ENCODE measurements at regions not wholly inside any gene's neighbourhood (a gene's known extent, or its start where the extent isn't known, plus 50 kb on each side); places are given as distances from the start of the nearest gene placed in this dataset.

GRCh38 chr6:139654888-139655782 is 280.7 kb upstream of the CITED2 start:
- no peak overlapping the region for H3K27ac Mint-ChIP-seq

GRCh38 chr6:139654309-139654708 is 279.9 kb upstream of the CITED2 start:
- Mint-ChIP-seq H3K27ac (no peak overlapping the region), H3K4me3 (no peak overlapping the region), H3K27me3 (peaks cover 5% of the 10 kb centered on the region), H3K4me1 (ENCODE audit: low read depth) (no peaks in the 10 kb centered on the region), H3K36me3 (no peaks in the 10 kb centered on the region), H3K9me3 (no peaks in the 10 kb centered on the region)
- intact Hi-C loops (cut with micrococcal nuclease): no loop called here
- ChIA-PET CTCF (no interaction called here), POLR2A (no interaction called here)
- no peak for DNase-seq

More at GRCh38 chr6:139654888-139655782, 280.7 kb upstream of the CITED2 start:
- ChIA-PET CTCF (no interaction called here), POLR2A (no interaction called here)
- no peaks in the 10 kb centered on the region for H3K36me3 Mint-ChIP-seq
- H3K27me3 Mint-ChIP-seq: no peaks in the 10 kb centered on the region
- H3K9me3 Mint-ChIP-seq: no peaks in the 10 kb centered on the region
- intact Hi-C loops (cut with micrococcal nuclease): no loop called here
- no peak for DNase-seq
- H3K4me1 Mint-ChIP-seq (ENCODE audit: low read depth): no peaks in the 10 kb centered on the region
- H3K4me3 Mint-ChIP-seq: no peak overlapping the region

GRCh38 chr6:139653111-139653510 is 278.7 kb upstream of the CITED2 start:
- POLR2A ChIA-PET: no interaction called here
- H3K27ac Mint-ChIP-seq: no peak overlapping the region

GRCh38 chr6:139650941-139651340 is 276.5 kb upstream of the CITED2 start:
- CTCF ChIA-PET: no interaction called here
- intact Hi-C loops (cut with micrococcal nuclease): no loop called here
- no peaks in the 10 kb centered on the region for H3K36me3 Mint-ChIP-seq
- peaks cover 5% of the 10 kb centered on the region for H3K27me3 Mint-ChIP-seq
- DNase-seq: no peak
- no peak overlapping the region for H3K4me3 Mint-ChIP-seq
- H3K9me3 Mint-ChIP-seq: no peaks in the 10 kb centered on the region
- H3K4me1 Mint-ChIP-seq (ENCODE audit: low read depth): no peaks in the 10 kb centered on the region
- POLR2A ChIA-PET: no interaction called here
- no peak overlapping the region for H3K27ac Mint-ChIP-seq

More at GRCh38 chr6:139653111-139653510, 278.7 kb upstream of the CITED2 start:
- Mint-ChIP-seq H3K27me3 (peaks cover 5% of the 10 kb centered on the region), H3K9me3 (no peaks in the 10 kb centered on the region), H3K4me3 (no peak overlapping the region), H3K4me1 (ENCODE audit: low read depth) (no peaks in the 10 kb centered on the region), H3K36me3 (no peaks in the 10 kb centered on the region)
- DNase-seq: no peak
- intact Hi-C loops (cut with micrococcal nuclease): no loop called here
- CTCF ChIA-PET: no interaction called here

- Mint-ChIP-seq H3K4me3 (no peak overlapping the region), H3K27ac (no peak overlapping the region), H3K36me3 (no peaks in the 10 kb centered on the region), H3K4me1 (ENCODE audit: low read depth) (no peaks in the 10 kb centered on the region), H3K9me3 (no peaks in the 10 kb centered on the region), H3K27me3 (peaks cover 5% of the 10 kb centered on the region)
- DNase-seq: no peak
- intact Hi-C loops (cut with micrococcal nuclease): no loop called here
- ChIA-PET POLR2A (no interaction called here), CTCF (no interaction called here)
Measured at GRCh38 chr6:139649732-139650131, 275.3 kb upstream of the CITED2 start.

- Mint-ChIP-seq H3K4me1 (ENCODE audit: low read depth) (no peaks in the 10 kb centered on the region), H3K27me3 (peaks cover 6% of the 10 kb centered on the region), H3K27ac (no peak overlapping the region), H3K36me3 (no peaks in the 10 kb centered on the region), H3K9me3 (no peaks in the 10 kb centered on the region), H3K4me3 (no peak overlapping the region)
- intact Hi-C loops (cut with micrococcal nuclease): no loop called here
- ChIA-PET POLR2A (no interaction called here), CTCF (no interaction called here)
- DNase-seq: no peak
Measured at GRCh38 chr6:139649128-139649527, 274.7 kb upstream of the CITED2 start.

GRCh38 chr6:139648430-139649000 is 274.1 kb upstream of the CITED2 start:
- H3K27me3 Mint-ChIP-seq: peaks cover 8% of the 10 kb centered on the region
- POLR2A ChIA-PET: no interaction called here
- no peak overlapping the region for H3K4me3 Mint-ChIP-seq
- CTCF ChIA-PET: no interaction called here
- intact Hi-C loops (cut with micrococcal nuclease): no loop called here
- no peak overlapping the region for H3K27ac Mint-ChIP-seq
- no peak for DNase-seq
- no peaks in the 10 kb centered on the region for H3K4me1 Mint-ChIP-seq (ENCODE audit: low read depth)
- no peaks in the 10 kb centered on the region for H3K9me3 Mint-ChIP-seq
- H3K36me3 Mint-ChIP-seq: no peaks in the 10 kb centered on the region

GRCh38 chr6:139647841-139648240 is 273.4 kb upstream of the CITED2 start:
- intact Hi-C loops (cut with micrococcal nuclease): no loop called here
- ChIA-PET CTCF (no interaction called here), POLR2A (no interaction called here)
- Mint-ChIP-seq H3K27me3 (peaks cover 8% of the 10 kb centered on the region), H3K36me3 (no peaks in the 10 kb centered on the region), H3K27ac (no peak overlapping the region), H3K4me1 (ENCODE audit: low read depth) (no peaks in the 10 kb centered on the region), H3K4me3 (no peak overlapping the region), H3K9me3 (no peaks in the 10 kb centered on the region)
- no peak for DNase-seq

- Mint-ChIP-seq H3K9me3 (no peaks in the 10 kb centered on the region), H3K4me1 (ENCODE audit: low read depth) (no peaks in the 10 kb centered on the region), H3K36me3 (no peaks in the 10 kb centered on the region), H3K27me3 (peaks cover 8% of the 10 kb centered on the region), H3K4me3 (no peak overlapping the region), H3K27ac (no peak overlapping the region)
- POLR2A ChIA-PET: no interaction called here
- intact Hi-C loops (cut with micrococcal nuclease): no loop called here
- CTCF ChIA-PET: no interaction called here
- no peak for DNase-seq
Measured at GRCh38 chr6:139647016-139647415, 272.6 kb upstream of the CITED2 start.

GRCh38 chr6:139644821-139645220 is 270.4 kb upstream of the CITED2 start:
- Mint-ChIP-seq H3K27me3 (peaks cover 8% of the 10 kb centered on the region), H3K4me1 (ENCODE audit: low read depth) (peaks cover 4% of the 10 kb centered on the region), H3K9me3 (no peaks in the 10 kb centered on the region), H3K4me3 (no peak overlapping the region), H3K36me3 (no peaks in the 10 kb centered on the region), H3K27ac (no peak overlapping the region)
- ChIA-PET CTCF (no interaction called here), POLR2A (no interaction called here)
- intact Hi-C loops (cut with micrococcal nuclease): no loop called here
- no peak for DNase-seq

GRCh38 chr6:139643986-139644385 is 269.5 kb upstream of the CITED2 start:
- CTCF ChIA-PET: no interaction called here
- Mint-ChIP-seq H3K4me3 (no peak overlapping the region), H3K27ac (no peak overlapping the region), H3K27me3 (peaks cover 5% of the 10 kb centered on the region), H3K9me3 (no peaks in the 10 kb centered on the region), H3K4me1 (ENCODE audit: low read depth) (peaks cover 4% of the 10 kb centered on the region), H3K36me3 (no peaks in the 10 kb centered on the region)
- no peak for DNase-seq
- intact Hi-C loops (cut with micrococcal nuclease): no loop called here
- POLR2A ChIA-PET: no interaction called here

- H3K27ac Mint-ChIP-seq: no peak overlapping the region
- intact Hi-C loops (cut with micrococcal nuclease): no loop called here
- no peaks in the 10 kb centered on the region for H3K36me3 Mint-ChIP-seq
- H3K27me3 Mint-ChIP-seq: peaks cover 10% of the 10 kb centered on the region
- POLR2A ChIA-PET: no interaction called here
- no peak for DNase-seq
- no peaks in the 10 kb centered on the region for H3K9me3 Mint-ChIP-seq
- H3K4me1 Mint-ChIP-seq (ENCODE audit: low read depth): peaks cover 4% of the 10 kb centered on the region
- CTCF ChIA-PET: no interaction called here
- H3K4me3 Mint-ChIP-seq: no peak overlapping the region
Measured at GRCh38 chr6:139642346-139642745, 267.9 kb upstream of the CITED2 start.

- intact Hi-C loops (cut with micrococcal nuclease): no loop called here
- Mint-ChIP-seq H3K27me3 (peaks cover 10% of the 10 kb centered on the region), H3K9me3 (no peaks in the 10 kb centered on the region), H3K4me1 (ENCODE audit: low read depth) (peaks cover 4% of the 10 kb centered on the region), H3K4me3 (no peak overlapping the region), H3K36me3 (no peaks in the 10 kb centered on the region), H3K27ac (no peak overlapping the region)
- CTCF ChIA-PET: no interaction called here
- DNase-seq: no peak
- POLR2A ChIA-PET: no interaction called here
Measured at GRCh38 chr6:139641376-139641775, 266.9 kb upstream of the CITED2 start.
